ENCODE measurements at regions not wholly inside any gene's neighbourhood (a gene's known extent, or its start where the extent isn't known, plus 50 kb on each side); places are given as distances from the start of the nearest gene placed in this dataset.

- TF ChIP-seq GATA2 (IDR thresholded peaks at IDR 0.05; ENCODE audit: low read depth, low read length) (no peak), GATA3 (IDR thresholded peaks at IDR 0.05; ENCODE audit: low read depth, low read length) (no peak)
Observed at GRCh38 chr22:49394116-49394785, 433.4 kb downstream of the BRD1 start.
